LNCAP (cell line): ENCODE measurements at regions not wholly inside any gene's neighbourhood (a gene's known extent, or its start where the extent isn't known, plus 50 kb on each side); places are given as distances from the start of the nearest gene placed in this dataset.

Experiments
- TF ChIP-seq, protein P1 (sequence below): fragments of 450-650 bp; IDR thresholded peaks from 2 replicates; pipeline ENCODE4 v1.5.1; 2017; ENCODE audit warnings: mild to moderate bottlenecking

DNA sequence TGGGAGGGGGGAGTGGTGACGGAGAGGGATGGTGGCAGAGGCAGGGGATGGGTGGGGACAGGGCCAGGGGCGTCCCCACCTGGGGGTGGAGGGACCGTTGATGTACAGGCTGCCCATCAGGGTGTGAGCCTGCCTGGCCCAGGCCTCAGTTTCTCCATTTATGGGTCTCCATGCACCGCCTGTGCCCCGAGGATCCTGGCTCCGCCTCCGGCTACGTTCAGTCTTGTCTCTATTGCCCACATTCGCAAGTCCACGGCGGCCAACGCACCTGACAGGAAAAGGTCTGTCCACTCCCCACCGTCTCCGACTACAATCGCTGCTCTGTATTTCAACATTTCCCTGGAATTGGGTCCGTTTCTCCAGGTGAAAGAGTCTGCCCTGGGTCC lies 96.3 kb upstream of the NKX1-1 start:
- TF ChIP-seq, protein P1, sequence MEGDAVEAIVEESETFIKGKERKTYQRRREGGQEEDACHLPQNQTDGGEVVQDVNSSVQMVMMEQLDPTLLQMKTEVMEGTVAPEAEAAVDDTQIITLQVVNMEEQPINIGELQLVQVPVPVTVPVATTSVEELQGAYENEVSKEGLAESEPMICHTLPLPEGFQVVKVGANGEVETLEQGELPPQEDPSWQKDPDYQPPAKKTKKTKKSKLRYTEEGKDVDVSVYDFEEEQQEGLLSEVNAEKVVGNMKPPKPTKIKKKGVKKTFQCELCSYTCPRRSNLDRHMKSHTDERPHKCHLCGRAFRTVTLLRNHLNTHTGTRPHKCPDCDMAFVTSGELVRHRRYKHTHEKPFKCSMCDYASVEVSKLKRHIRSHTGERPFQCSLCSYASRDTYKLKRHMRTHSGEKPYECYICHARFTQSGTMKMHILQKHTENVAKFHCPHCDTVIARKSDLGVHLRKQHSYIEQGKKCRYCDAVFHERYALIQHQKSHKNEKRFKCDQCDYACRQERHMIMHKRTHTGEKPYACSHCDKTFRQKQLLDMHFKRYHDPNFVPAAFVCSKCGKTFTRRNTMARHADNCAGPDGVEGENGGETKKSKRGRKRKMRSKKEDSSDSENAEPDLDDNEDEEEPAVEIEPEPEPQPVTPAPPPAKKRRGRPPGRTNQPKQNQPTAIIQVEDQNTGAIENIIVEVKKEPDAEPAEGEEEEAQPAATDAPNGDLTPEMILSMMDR, result no peak

DNA sequence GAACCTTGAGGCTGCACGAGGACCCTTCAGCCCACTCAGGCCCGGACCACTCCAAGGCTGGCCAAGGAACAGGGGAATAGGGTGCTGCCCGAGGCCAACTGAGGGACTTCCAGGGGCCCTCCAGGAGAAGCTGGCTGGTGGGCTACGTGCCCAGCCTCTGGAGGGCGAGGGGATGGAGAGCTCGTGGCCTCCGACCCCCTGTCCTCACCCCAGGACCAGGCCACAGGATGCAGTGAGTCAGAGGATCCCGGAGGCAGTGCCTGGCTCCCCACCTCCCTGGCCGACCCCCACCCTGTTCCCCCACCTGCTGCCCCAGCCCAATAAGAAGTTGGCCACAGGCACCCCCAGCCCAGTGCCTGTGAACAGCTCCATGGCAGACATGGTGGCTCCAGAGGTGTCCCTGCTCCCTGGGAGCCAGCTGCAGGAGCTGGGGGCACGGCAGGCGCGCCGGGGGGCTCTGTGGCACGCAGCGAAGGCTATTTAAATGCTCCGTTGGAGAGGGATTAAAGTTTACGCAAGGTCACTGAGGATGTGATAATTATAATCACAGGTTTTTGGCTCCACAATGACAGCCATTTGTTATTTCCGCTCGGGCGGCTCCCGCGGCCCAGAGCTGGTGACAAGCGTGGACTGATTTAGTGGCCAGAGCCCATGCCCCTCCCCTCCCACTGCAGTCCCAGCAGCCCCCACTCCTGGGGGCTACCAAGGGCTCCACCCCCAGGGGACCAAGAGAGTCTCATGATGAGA lies 95.7 kb upstream of the NKX1-1 start:
- TF ChIP-seq, protein P1, result no peak

DNA sequence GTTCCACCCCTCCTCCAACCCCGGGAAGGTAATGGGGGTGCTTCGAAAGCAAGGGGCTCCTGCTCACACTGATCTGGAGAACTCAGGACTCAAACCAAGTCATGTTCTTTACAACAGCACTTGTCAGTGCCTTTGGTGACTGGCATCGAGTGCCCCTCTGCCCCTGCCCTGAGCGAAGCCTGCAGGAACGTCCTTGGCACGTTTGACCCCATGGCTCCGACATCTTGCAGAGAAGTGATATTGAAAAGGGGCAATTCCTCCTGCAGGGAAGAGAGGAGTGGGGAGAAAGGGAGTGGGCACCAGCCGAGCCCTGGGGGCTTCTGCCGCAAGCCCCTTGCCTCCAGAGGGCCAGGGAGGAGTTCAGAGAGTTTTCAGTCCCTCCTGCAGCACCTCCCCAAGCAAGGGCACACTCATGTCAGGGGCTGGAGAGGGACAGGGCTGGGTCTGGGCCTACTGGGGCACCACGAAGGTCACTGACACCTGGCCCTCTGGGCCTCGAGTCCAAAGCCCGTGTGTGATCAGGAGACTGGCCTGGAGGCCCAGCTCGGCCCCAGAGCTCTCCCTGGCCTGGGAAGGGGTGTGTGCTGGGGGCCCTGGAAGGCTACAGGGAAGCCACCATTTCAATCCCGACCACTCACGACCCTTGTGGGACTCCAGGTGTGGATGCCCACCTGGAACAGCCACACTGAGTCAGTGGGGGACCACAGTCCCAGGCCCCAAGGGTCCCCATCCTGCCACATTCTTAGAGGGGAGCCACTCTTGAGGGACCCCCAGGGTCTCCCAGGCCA lies 94.9 kb upstream of the NKX1-1 start:
- TF ChIP-seq, protein P1, result no peak

DNA sequence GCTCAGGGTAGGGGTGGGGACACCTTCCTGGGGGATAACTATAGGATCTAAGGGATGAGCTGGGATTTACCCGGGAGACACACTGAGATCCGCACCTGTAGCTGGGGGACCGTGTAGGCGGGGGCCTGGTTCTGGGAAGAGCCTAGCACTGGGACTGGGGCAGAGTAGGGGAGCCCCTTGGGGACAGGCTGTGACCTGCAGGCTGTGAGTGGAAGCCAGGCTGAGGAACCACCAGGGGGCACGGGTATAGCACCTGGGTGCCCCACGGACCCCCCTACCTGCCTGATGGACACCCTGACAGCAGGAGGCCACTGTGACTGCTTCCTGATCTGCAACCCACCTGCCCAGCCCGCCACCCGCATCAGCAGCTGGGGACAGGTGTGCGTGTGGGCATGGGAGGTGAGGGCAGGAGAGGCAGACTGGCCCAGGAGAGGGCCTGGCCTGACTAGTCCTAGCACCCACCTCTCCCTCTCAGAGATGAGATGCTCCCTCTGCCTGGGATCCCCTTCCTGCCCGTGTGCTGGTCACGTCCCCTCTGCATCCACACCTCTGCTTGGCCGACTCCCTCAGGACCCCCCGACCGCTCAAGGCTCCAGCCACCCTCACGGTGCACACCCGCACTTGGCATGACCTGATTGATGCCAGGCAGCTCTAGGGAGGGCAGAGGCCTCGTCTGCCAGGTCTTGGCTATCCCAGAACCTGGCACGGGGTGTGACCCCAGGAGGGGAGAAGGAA lies 94.2 kb upstream of the NKX1-1 start:
- TF ChIP-seq, protein P1, result no peak

DNA sequence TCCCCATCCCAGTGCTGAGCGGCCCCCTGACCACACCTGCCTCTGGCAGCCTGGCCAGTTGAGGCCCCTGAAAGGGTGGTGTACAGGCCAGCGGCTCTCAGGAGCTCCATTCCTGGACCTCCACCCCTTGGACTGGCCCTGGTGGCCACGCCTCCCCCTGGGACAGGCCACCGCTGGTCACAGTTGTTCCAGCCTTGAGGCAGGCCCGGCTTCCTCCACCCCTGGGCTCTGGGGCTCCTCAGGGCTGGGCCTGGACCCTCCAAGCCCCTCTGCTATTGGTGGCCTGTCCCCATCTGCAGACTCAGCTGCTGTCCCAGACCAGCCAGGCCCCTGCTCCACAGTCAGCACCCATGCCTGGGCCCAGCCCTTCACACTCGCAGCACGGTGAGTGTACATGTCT lies 93.2 kb upstream of the NKX1-1 start:
- TF ChIP-seq, protein P1, result no peak

DNA sequence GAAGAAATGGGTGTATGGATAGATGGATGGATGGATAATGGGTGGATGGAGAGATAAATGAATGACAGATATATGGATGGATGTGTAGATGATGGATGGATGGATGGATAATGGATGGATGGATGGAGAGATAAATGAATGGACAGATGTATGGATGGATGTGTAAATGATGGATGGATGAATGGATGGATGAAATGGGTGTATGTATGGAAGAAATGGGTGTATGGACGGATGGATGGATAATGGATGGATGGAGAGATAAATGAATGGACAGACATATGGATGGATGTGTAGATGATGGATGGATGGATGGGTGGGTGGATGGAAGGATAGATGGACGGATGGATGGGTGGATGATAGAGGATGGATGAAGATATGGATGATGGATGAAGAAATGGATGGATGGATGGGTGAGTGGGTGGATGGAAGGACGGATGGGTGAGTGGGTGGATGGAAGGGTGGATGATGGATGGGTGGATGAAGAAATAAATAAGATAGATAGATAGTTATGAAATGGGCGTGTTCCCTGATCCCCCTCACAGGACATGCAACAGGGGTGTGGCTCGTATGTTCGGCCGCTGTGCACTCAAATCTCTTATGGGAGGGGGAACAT lies 91.1 kb upstream of the NKX1-1 start:
- TF ChIP-seq, protein P1, result no peak

DNA sequence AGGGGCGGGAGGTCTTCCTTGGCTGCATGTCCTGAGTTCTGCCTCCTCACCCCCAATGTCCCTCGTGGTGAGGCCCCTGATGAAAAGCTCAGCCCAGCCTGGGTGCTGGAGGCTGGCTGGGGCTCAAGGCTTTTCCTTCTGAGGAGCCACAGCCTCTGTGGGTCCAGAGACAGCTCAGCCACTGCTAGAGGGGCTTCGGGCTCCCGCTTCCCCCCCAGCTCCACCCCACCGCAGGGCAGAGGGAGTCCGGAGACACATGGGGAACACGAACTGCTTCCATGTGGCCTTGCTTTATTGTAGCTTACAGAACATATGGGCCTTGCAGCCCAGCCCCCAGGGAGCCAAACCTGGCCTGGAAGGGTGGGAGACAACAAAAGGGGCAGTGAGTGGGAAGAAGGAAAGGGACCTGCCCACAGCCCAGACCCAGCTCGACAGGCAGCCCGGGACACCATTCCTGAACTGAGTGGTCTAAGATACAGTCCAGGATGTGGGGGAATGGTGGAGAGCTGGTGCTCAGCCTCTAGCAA lies 89.9 kb upstream of the NKX1-1 start:
- TF ChIP-seq, protein P1, result no peak
